CD4-positive, CD25-positive, alpha-beta regulatory T cell (primary cell): ENCODE measurements at regions not wholly inside any gene's neighbourhood (a gene's known extent, or its start where the extent isn't known, plus 50 kb on each side); places are given as distances from the start of the nearest gene placed in this dataset.

Experiments used
- ATAC-seq, 2 donors: fragments of 150-1000 bp; cut with Tn5 transposase; one replicate each; pipeline ENCODE4 v1.10.0; 2021; ENCODE audit warnings: low read depth in 2 of 2, moderate number of reproducible peaks in 2 of 2, moderate library complexity in 1 of 2
- DNase-seq, 3 donors: peaks; one replicate each; pipeline versions ENCODE4 v3.0.0 to v3.0.0-alpha.2; 2012 to 2022; ENCODE audit warnings: mixed read lengths in 1 of 3
- H3K27ac ChIP-seq: one replicate; pipeline ENCODE4 v1.7.0; 2013; ENCODE audit warnings: mild to moderate bottlenecking, low read length; ENCODE audit not compliant: insufficient read depth, poor library complexity, severe bottlenecking
- H3K27me3 ChIP-seq: one replicate; pipeline ENCODE4 v1.7.0; 2013; ENCODE audit warnings: low read length; ENCODE audit not compliant: control insufficient read depth, insufficient read depth
- H3K36me3 ChIP-seq: one replicate; pipeline ENCODE4 v1.7.0; 2013; ENCODE audit warnings: mild to moderate bottlenecking, low read length, moderate library complexity; ENCODE audit not compliant: control insufficient read depth, insufficient read depth
- H3K4me1 ChIP-seq: 2 replicates; pipeline ENCODE4 v1.7.0; 2013; ENCODE audit warnings: mild to moderate bottlenecking, low read length; ENCODE audit not compliant: insufficient read depth, control insufficient read depth, poor library complexity, severe bottlenecking
- H3K4me3 ChIP-seq: one replicate; pipeline ENCODE4 v1.7.0; 2013; ENCODE audit warnings: low read depth, mild to moderate bottlenecking, low read length, moderate library complexity
- H3K9me3 ChIP-seq, 2 experiments: 1 replicate in 1 of 2; 2 replicates in 1 of 2; pipeline ENCODE4 v1.7.0; 2013; ENCODE audit warnings: low read length in 2 of 2, mild to moderate bottlenecking in 1 of 2, moderate library complexity in 1 of 2; ENCODE audit not compliant: control insufficient read depth in 2 of 2
- H3K27ac Mint-ChIP-seq, 3 donors: one replicate each; pipeline ENCODE4 v1.8.0; 2020 to 2022; ENCODE audit warnings: mild to moderate bottlenecking in 3 of 3, mixed read lengths in 3 of 3, moderate library complexity in 2 of 3
- H3K27me3 Mint-ChIP-seq: one replicate; pipeline ENCODE4 v1.8.0; 2022; ENCODE audit warnings: mild to moderate bottlenecking, mixed read lengths
- H3K36me3 Mint-ChIP-seq: one replicate; pipeline ENCODE4 v1.8.0; 2020; ENCODE audit warnings: mixed read lengths
- H3K4me1 Mint-ChIP-seq, 4 donors: one replicate each; pipeline ENCODE4 v1.8.0; 2020 to 2022; ENCODE audit warnings: mixed read lengths in 4 of 4, mild to moderate bottlenecking in 1 of 4
- H3K4me3 Mint-ChIP-seq, 4 donors: one replicate each; pipeline ENCODE4 v1.8.0; 2020 to 2022; ENCODE audit warnings: mild to moderate bottlenecking in 4 of 4, mixed read lengths in 4 of 4, moderate library complexity in 3 of 4
- H3K9me3 Mint-ChIP-seq, 7 donors: one replicate each; pipeline ENCODE4 v1.8.0; 2020 to 2022; ENCODE audit warnings: mixed read lengths in 7 of 7, mild to moderate bottlenecking in 3 of 7, moderate library complexity in 2 of 7

DNA sequence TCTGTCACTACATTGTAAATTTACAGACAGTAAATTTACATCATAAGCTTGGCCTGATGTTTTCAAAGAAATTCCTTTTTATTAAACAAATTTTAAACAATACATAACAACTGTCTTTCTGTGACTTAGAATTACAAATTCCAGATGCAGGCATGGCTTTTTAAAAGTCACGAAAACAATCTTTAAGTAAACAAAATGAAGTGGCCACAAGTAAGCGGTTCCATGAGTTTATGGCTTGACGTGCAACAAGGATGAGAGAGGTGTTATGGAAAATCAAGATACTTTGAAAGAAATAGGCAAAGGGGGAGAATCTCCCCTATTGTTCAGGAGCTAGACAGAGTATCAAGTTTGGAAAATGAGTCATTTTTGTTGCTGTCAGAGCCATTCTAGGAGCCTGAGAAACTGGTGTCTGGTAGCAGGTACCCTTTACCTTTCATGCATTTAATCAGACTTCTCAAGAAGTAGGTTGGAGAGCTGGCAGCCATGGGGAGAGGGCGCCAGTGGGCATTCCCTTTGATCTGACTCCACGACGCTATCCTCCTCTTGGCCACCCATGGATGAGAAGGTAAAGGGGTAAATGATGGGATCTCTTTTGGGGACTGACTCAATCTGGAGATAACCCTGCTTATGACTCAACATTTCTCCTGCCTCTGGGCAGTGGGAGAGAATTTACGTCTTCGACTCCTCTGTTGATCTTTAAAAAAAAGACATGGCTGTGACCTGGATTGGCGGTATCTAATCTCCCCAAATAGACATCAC, 217.2 kb downstream of the SPRY1 start:
- Mint-ChIP-seq H3K4me3 (no peak overlapping the region), H3K9me3 (peaks cover 0 to 2% (median 0%) of the 10 kb centered on the region in 7 donors), H3K27ac (no peak overlapping the region), H3K36me3 (no peaks in the 10 kb centered on the region), H3K4me1 (peaks cover 5 to 19% (median 13%) of the 10 kb centered on the region in 4 donors), H3K27me3 (no peaks in the 10 kb centered on the region)
- Histone ChIP-seq H3K36me3 (no peaks in the 10 kb centered on the region), H3K9me3 (no peaks in the 10 kb centered on the region), H3K27ac (no peak overlapping the region), H3K4me3 (no peak overlapping the region), H3K4me1 (peaks cover 6% of the 10 kb centered on the region), H3K27me3 (no peaks in the 10 kb centered on the region)
- ATAC-seq, result no peak
- no peak for DNase-seq

DNA sequence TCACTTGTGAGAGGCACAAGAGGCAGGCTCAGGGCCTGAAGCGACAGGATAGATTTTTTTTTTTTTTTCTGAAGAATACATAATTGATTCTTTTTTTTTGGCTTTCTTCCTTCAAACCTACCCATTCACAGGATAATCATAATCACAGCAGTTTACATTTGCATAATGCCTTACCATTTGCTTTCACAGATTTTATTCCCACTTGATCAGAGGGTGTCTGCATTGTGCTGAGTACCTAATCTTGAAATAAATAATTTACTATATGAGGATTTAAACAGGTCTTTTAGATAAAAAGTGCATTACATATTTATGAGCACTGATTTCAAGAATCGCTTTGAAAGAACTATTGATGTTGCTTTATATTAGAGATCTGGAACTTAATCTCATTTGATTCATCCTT, 219.3 kb downstream of the SPRY1 start:
- no peak for DNase-seq
- Histone ChIP-seq H3K9me3 (no peaks in the 10 kb centered on the region), H3K27me3 (no peaks in the 10 kb centered on the region), H3K4me1 (peaks cover 6% of the 10 kb centered on the region), H3K27ac (no peak overlapping the region), H3K36me3 (no peaks in the 10 kb centered on the region), H3K4me3 (no peak overlapping the region)
- Mint-ChIP-seq H3K27ac (peak overlapping the region in 1 of 3 donors; percentile 40), H3K4me1 (peaks cover 5 to 20% (median 15%) of the 10 kb centered on the region in 4 donors), H3K27me3 (no peaks in the 10 kb centered on the region), H3K36me3 (no peaks in the 10 kb centered on the region), H3K4me3 (no peak overlapping the region), H3K9me3 (peaks cover 0 to 2% (median 0%) of the 10 kb centered on the region in 7 donors)
- no peak for ATAC-seq

DNA sequence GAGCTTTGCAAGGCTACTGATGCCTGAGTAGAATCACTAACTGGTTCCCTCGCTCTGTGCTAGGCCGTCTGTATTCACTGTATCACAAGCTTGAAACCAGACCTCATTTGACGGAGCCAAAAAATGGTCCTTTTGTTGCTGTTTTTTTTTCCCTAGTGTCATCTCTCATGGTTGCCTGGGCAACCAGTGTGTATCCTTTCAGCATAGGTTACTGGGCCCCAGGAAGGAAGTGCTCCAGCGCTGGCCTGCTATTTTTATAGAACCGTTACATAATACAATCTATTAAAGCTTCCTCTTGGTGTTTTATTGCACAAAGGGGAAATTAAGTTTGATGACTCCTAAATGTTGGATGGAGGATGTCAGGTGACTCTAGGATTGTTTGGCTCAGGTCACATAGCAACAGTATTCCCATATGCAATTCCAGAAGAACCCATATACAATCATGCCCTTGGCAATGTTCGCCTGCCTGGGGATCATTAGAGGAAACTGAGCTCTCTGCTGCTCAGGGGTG, 220.4 kb downstream of the SPRY1 start:
- peak overlapping the region in 2 of 4 donors; percentile 16 to 48 for H3K4me3 Mint-ChIP-seq
- peak; percentile 59 to 71 for ATAC-seq

DNA sequence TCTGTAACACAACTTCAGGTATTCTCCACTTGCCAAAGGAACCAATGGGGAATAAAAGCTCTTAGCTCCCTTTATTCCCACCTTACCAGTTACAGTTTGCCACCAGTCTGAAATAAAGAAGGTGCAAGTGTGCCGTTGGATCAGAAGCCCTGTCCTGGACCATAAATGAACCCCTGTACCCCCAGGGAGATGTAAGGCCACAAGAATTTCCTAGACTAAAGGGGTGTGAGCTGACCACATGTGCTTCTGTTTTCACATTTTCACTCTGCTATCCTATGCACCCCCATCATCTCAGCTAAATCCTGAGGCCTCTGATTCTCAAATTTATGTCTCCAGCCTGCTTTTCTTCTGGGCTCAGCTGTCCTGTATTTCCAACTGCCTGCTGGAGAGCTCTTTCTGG, 221.2 kb downstream of the SPRY1 start:
- peaks cover 6% of the 10 kb centered on the region for H3K4me1 ChIP-seq
- H3K27me3 Mint-ChIP-seq, result no peaks in the 10 kb centered on the region
- H3K27me3 ChIP-seq, result no peaks in the 10 kb centered on the region
- no peaks in the 10 kb centered on the region for H3K36me3 Mint-ChIP-seq
- H3K4me3 Mint-ChIP-seq, result no peak overlapping the region
- no peaks in the 10 kb centered on the region for H3K36me3 ChIP-seq
- peaks cover 5 to 20% (median 15%) of the 10 kb centered on the region in 4 donors for H3K4me1 Mint-ChIP-seq
- H3K9me3 ChIP-seq, result no peaks in the 10 kb centered on the region
- DNase-seq, result no peak
- H3K4me3 ChIP-seq, result no peak overlapping the region
- no peak for ATAC-seq
- peak overlapping the region in 2 of 3 donors; percentile 13 to 48 for H3K27ac Mint-ChIP-seq
- H3K27ac ChIP-seq, result no peak overlapping the region
- no peaks in the 10 kb centered on the region for H3K9me3 Mint-ChIP-seq

More for the DNA sequence above, 220.4 kb downstream of the SPRY1 start:
- H3K9me3 Mint-ChIP-seq, result peaks cover 0 to under 1% (median 0%) of the 10 kb centered on the region in 7 donors
- H3K4me1 Mint-ChIP-seq, result peaks cover 5 to 20% (median 15%) of the 10 kb centered on the region in 4 donors
- H3K27ac Mint-ChIP-seq, result peak overlapping the region; percentile 13 to 89 (median 39)
- Histone ChIP-seq H3K4me1 (peaks cover 6% of the 10 kb centered on the region), H3K9me3 (no peaks in the 10 kb centered on the region), H3K27me3 (no peaks in the 10 kb centered on the region), H3K4me3 (no peak overlapping the region), H3K27ac (peak overlapping the region; percentile 58), H3K36me3 (no peaks in the 10 kb centered on the region)
- H3K27me3 Mint-ChIP-seq, result no peaks in the 10 kb centered on the region
- DNase-seq, result peak; percentile 20 to 49 (median 43)
- H3K36me3 Mint-ChIP-seq, result no peaks in the 10 kb centered on the region

DNA sequence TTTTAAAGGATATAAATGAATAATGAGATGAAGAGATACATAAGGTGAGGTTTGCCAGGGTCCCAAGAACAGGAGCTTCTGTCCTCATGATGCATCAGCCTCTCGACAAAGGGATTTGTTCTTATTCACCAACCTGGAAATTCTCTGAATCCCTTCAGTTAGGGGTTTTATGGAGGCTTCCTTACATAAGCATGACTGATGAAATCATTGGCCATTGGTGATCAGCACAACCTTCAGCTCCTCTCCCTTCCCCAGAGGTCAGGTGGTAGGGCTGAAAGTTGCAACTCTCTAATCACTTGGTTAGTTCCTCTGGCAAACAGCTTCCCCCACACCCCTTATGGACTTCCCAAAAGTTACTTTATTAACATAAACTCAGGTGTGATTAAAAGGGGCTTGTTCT, 222.0 kb downstream of the SPRY1 start:
- Mint-ChIP-seq H3K27me3 (no peaks in the 10 kb centered on the region), H3K36me3 (no peaks in the 10 kb centered on the region), H3K4me3 (no peak overlapping the region), H3K4me1 (peaks cover 5 to 20% (median 15%) of the 10 kb centered on the region in 4 donors), H3K27ac (peak overlapping the region in 1 of 3 donors; percentile 7), H3K9me3 (no peaks in the 10 kb centered on the region)
- Histone ChIP-seq H3K27me3 (no peaks in the 10 kb centered on the region), H3K36me3 (no peaks in the 10 kb centered on the region), H3K27ac (no peak overlapping the region), H3K9me3 (no peaks in the 10 kb centered on the region), H3K4me1 (peaks cover 6% of the 10 kb centered on the region), H3K4me3 (no peak overlapping the region)
- ATAC-seq (no peak), DNase-seq (no peak)

DNA sequence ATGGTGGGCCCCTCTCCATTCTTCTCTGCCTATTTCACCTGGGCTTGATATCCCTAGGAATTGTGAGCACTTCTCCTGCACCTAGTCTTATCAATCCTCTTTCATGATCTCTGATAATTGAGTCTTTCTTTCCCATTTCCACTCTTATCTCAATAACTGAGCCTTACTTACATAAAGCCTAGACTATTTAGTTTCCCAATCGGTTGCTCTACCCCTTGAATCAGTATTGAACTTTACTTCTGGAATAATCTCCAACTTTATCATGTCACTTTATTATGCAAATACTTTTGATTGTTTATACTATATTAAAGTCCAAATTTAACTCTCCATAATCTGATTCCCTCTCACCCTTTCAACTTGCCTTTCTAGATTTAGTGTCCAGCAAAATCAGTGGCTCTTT, 222.7 kb downstream of the SPRY1 start:
- H3K9me3 Mint-ChIP-seq, result no peaks in the 10 kb centered on the region
- H3K4me1 Mint-ChIP-seq, result peaks cover 5 to 20% (median 15%) of the 10 kb centered on the region in 4 donors
- H3K4me1 ChIP-seq, result peaks cover 6% of the 10 kb centered on the region
- H3K36me3 Mint-ChIP-seq, result no peaks in the 10 kb centered on the region
- no peaks in the 10 kb centered on the region for H3K27me3 Mint-ChIP-seq
- no peaks in the 10 kb centered on the region for H3K36me3 ChIP-seq
- H3K4me3 ChIP-seq, result no peak overlapping the region
- no peak overlapping the region for H3K4me3 Mint-ChIP-seq
- H3K9me3 ChIP-seq, result no peaks in the 10 kb centered on the region
- ATAC-seq, result no peak
- H3K27me3 ChIP-seq, result no peaks in the 10 kb centered on the region
- peak overlapping the region in 1 of 3 donors; percentile 27 for H3K27ac Mint-ChIP-seq
- no peak for DNase-seq
- no peak overlapping the region for H3K27ac ChIP-seq

DNA sequence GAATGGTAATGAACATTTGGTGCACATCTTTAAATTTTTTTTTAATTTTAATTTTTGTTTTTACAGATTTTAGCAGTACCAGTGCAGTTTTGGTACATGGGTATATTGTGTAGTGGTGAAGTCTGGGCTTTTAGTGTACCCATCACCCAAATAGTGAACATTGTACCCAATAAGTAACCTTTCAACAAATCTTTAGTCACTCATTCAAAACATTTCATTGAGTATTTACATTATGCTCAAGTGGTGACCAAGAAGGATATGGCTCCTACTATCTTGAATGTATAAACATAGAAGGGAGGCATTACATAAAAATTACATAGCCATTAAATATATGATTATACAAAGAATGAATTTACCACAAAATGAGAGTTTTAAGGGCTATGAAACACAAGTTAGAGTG, 223.3 kb downstream of the SPRY1 start:
- H3K27ac ChIP-seq, result no peak overlapping the region
- Mint-ChIP-seq H3K9me3 (no peaks in the 10 kb centered on the region), H3K27me3 (no peaks in the 10 kb centered on the region), H3K27ac (peak overlapping the region in 1 of 3 donors; percentile 0), H3K4me1 (peaks cover 5 to 20% (median 15%) of the 10 kb centered on the region in 4 donors), H3K36me3 (no peaks in the 10 kb centered on the region), H3K4me3 (no peak overlapping the region)
- no peaks in the 10 kb centered on the region for H3K9me3 ChIP-seq
- no peaks in the 10 kb centered on the region for H3K36me3 ChIP-seq
- H3K4me3 ChIP-seq, result no peak overlapping the region
- H3K4me1 ChIP-seq, result peaks cover 6% of the 10 kb centered on the region
- ATAC-seq, result no peak
- H3K27me3 ChIP-seq, result no peaks in the 10 kb centered on the region
- no peak for DNase-seq
